Activated naive CD4-positive, alpha-beta T cell treated with anti-CD3 and anti-CD28 coated beads for 36 hours (primary cell): ENCODE measurements at regions not wholly inside any gene's neighbourhood (a gene's known extent, or its start where the extent isn't known, plus 50 kb on each side); places are given as distances from the start of the nearest gene placed in this dataset.

ENCODE experiments used
- CTCF ChIA-PET: fragments of 350-600 bp; sonication (Branson Sonifier 250); formaldehyde crosslinking; loops from one replicate; lab custom pipeline; 2021; ENCODE audit warnings: antibody characterized with exemption; lab: Charles Lee
- DNase-seq: peaks from one replicate; pipeline ENCODE4 v3.0.0-alpha.2; 2020
- H3K27ac Mint-ChIP-seq: one replicate; pipeline ENCODE4 v1.8.0; 2021; ENCODE audit warnings: mild to moderate bottlenecking, mixed read lengths
- H3K27me3 Mint-ChIP-seq: one replicate; pipeline ENCODE4 v1.8.0; 2021; ENCODE audit warnings: low read depth, mixed read lengths
- H3K36me3 Mint-ChIP-seq: one replicate; pipeline ENCODE4 v1.8.0; 2021; ENCODE audit warnings: low read depth, mixed read lengths
- H3K4me1 Mint-ChIP-seq: one replicate; pipeline ENCODE4 v1.8.0; 2021; ENCODE audit warnings: low read depth, mixed read lengths
- H3K4me3 Mint-ChIP-seq: one replicate; pipeline ENCODE4 v1.8.0; 2021; ENCODE audit warnings: mild to moderate bottlenecking, moderate library complexity, mixed read lengths
- H3K9me3 Mint-ChIP-seq: one replicate; pipeline ENCODE4 v1.8.0; 2021; ENCODE audit warnings: mixed read lengths
- intact Hi-C: fragments of 100-400 bp; cut with micrococcal nuclease; formaldehyde crosslinking; loops from one replicate; pipeline ENCODE4 v1.15.1; 2023

GRCh38 chr15:39191871-39192291 is 389.0 kb upstream of the THBS1 start:
- no peaks in the 10 kb centered on the region for H3K4me1 Mint-ChIP-seq
- H3K4me3 Mint-ChIP-seq, result no peak overlapping the region
- H3K27ac Mint-ChIP-seq, result no peak overlapping the region
- intact Hi-C loops, result no loop called here
- H3K9me3 Mint-ChIP-seq, result no peaks in the 10 kb centered on the region
- CTCF ChIA-PET, result interaction anchor here (0.7 kb wide), 1 partner anchor 390 kb away, joined by 3 read pairs; no protein-coding TSS in a partner anchor
- no peak for DNase-seq
- H3K36me3 Mint-ChIP-seq, result no peaks in the 10 kb centered on the region
- H3K27me3 Mint-ChIP-seq, result peaks cover 2% of the 10 kb centered on the region

- no peak overlapping the region for H3K27ac Mint-ChIP-seq
- no peak for DNase-seq
- intact Hi-C loops, result no loop called here
- peaks cover 2% of the 10 kb centered on the region for H3K27me3 Mint-ChIP-seq
- no peaks in the 10 kb centered on the region for H3K4me1 Mint-ChIP-seq
- CTCF ChIA-PET, result interaction anchor here (0.7 kb wide), 1 partner anchor 389 kb away, joined by 3 read pairs; no protein-coding TSS in a partner anchor
- no peaks in the 10 kb centered on the region for H3K36me3 Mint-ChIP-seq
- H3K4me3 Mint-ChIP-seq, result no peak overlapping the region
- H3K9me3 Mint-ChIP-seq, result no peaks in the 10 kb centered on the region
Measured at GRCh38 chr15:39192351-39192750, 388.5 kb upstream of the THBS1 start.

- CTCF ChIA-PET, result no interaction called here
- Mint-ChIP-seq H3K36me3 (no peaks in the 10 kb centered on the region), H3K4me3 (no peak overlapping the region), H3K4me1 (no peaks in the 10 kb centered on the region), H3K9me3 (no peaks in the 10 kb centered on the region), H3K27me3 (peaks cover 2% of the 10 kb centered on the region), H3K27ac (no peak overlapping the region)
- no peak for DNase-seq
- intact Hi-C loops, result no loop called here
Measured at GRCh38 chr15:39192979-39193560, 387.8 kb upstream of the THBS1 start.

- Mint-ChIP-seq H3K36me3 (no peaks in the 10 kb centered on the region), H3K27ac (no peak overlapping the region), H3K4me3 (no peak overlapping the region), H3K9me3 (no peaks in the 10 kb centered on the region), H3K27me3 (peaks cover 2% of the 10 kb centered on the region), H3K4me1 (no peaks in the 10 kb centered on the region)
- no peak for DNase-seq
- CTCF ChIA-PET, result no interaction called here
- intact Hi-C loops, result no loop called here
Measured at GRCh38 chr15:39193611-39194010, 387.3 kb upstream of the THBS1 start.

GRCh38 chr15:39194106-39194830 is 386.6 kb upstream of the THBS1 start:
- no peaks in the 10 kb centered on the region for H3K4me1 Mint-ChIP-seq
- intact Hi-C loops, result no loop called here
- no peak overlapping the region for H3K27ac Mint-ChIP-seq
- CTCF ChIA-PET, result no interaction called here
- H3K27me3 Mint-ChIP-seq, result peaks cover 2% of the 10 kb centered on the region
- DNase-seq, result no peak
- no peaks in the 10 kb centered on the region for H3K9me3 Mint-ChIP-seq
- no peaks in the 10 kb centered on the region for H3K36me3 Mint-ChIP-seq
- H3K4me3 Mint-ChIP-seq, result no peak overlapping the region

- Mint-ChIP-seq H3K4me1 (no peaks in the 10 kb centered on the region), H3K36me3 (no peaks in the 10 kb centered on the region), H3K27me3 (peaks cover 2% of the 10 kb centered on the region), H3K27ac (no peak overlapping the region), H3K4me3 (no peak overlapping the region), H3K9me3 (no peaks in the 10 kb centered on the region)
- no peak for DNase-seq
- intact Hi-C loops, result no loop called here
- CTCF ChIA-PET, result no interaction called here
Measured at GRCh38 chr15:39195961-39196486, 384.9 kb upstream of the THBS1 start.

GRCh38 chr15:39198044-39199000 is 382.6 kb upstream of the THBS1 start:
- no peaks in the 10 kb centered on the region for H3K9me3 Mint-ChIP-seq
- intact Hi-C loops, result no loop called here
- no peak overlapping the region for H3K27ac Mint-ChIP-seq
- DNase-seq, result no peak
- CTCF ChIA-PET, result interaction anchor here (0.6 kb wide), 1 partner anchor 21 kb away, joined by 3 read pairs; no protein-coding TSS in a partner anchor
- H3K4me3 Mint-ChIP-seq, result no peak overlapping the region
- H3K4me1 Mint-ChIP-seq, result no peaks in the 10 kb centered on the region
- no peaks in the 10 kb centered on the region for H3K36me3 Mint-ChIP-seq
- peaks cover 3% of the 10 kb centered on the region for H3K27me3 Mint-ChIP-seq

GRCh38 chr15:39199076-39199475 is 381.8 kb upstream of the THBS1 start:
- Mint-ChIP-seq H3K4me3 (no peak overlapping the region), H3K9me3 (no peaks in the 10 kb centered on the region), H3K27me3 (peaks cover 3% of the 10 kb centered on the region), H3K36me3 (no peaks in the 10 kb centered on the region), H3K4me1 (no peaks in the 10 kb centered on the region), H3K27ac (no peak overlapping the region)
- intact Hi-C loops, result no loop called here
- no peak for DNase-seq
- CTCF ChIA-PET, result no interaction called here

GRCh38 chr15:39200586-39200985 is 380.3 kb upstream of the THBS1 start:
- Mint-ChIP-seq H3K4me1 (no peaks in the 10 kb centered on the region), H3K36me3 (no peaks in the 10 kb centered on the region), H3K9me3 (no peaks in the 10 kb centered on the region), H3K4me3 (no peak overlapping the region), H3K27ac (no peak overlapping the region), H3K27me3 (peaks cover 7% of the 10 kb centered on the region)
- CTCF ChIA-PET, result no interaction called here
- intact Hi-C loops, result no loop called here
- DNase-seq, result no peak

GRCh38 chr15:39202641-39203040 is 378.2 kb upstream of the THBS1 start:
- peaks cover 7% of the 10 kb centered on the region for H3K27me3 Mint-ChIP-seq
- DNase-seq, result no peak
- CTCF ChIA-PET, result interaction anchor here (0.7 kb wide), 1 partner anchor 116 kb away, joined by 3 read pairs; no protein-coding TSS in a partner anchor
- H3K4me3 Mint-ChIP-seq, result no peak overlapping the region
- no peak overlapping the region for H3K27ac Mint-ChIP-seq
- H3K9me3 Mint-ChIP-seq, result no peaks in the 10 kb centered on the region
- no peaks in the 10 kb centered on the region for H3K4me1 Mint-ChIP-seq
- H3K36me3 Mint-ChIP-seq, result no peaks in the 10 kb centered on the region
- intact Hi-C loops, result no loop called here

GRCh38 chr15:39204031-39204430 is 376.8 kb upstream of the THBS1 start:
- no peak overlapping the region for H3K4me3 Mint-ChIP-seq
- intact Hi-C loops, result no loop called here
- no peaks in the 10 kb centered on the region for H3K36me3 Mint-ChIP-seq
- DNase-seq, result no peak
- H3K27ac Mint-ChIP-seq, result no peak overlapping the region
- H3K27me3 Mint-ChIP-seq, result peaks cover 7% of the 10 kb centered on the region
- CTCF ChIA-PET, result no interaction called here
- no peaks in the 10 kb centered on the region for H3K4me1 Mint-ChIP-seq
- H3K9me3 Mint-ChIP-seq, result no peaks in the 10 kb centered on the region

- Mint-ChIP-seq H3K27ac (no peak overlapping the region), H3K4me1 (no peaks in the 10 kb centered on the region), H3K9me3 (no peaks in the 10 kb centered on the region), H3K4me3 (no peak overlapping the region), H3K36me3 (no peaks in the 10 kb centered on the region), H3K27me3 (peaks cover 7% of the 10 kb centered on the region)
- DNase-seq, result no peak
- CTCF ChIA-PET, result interaction anchor here (0.6 kb wide), 1 partner anchor 375 kb away, joined by 3 read pairs; no protein-coding TSS in a partner anchor
- intact Hi-C loops, result no loop called here
Measured at GRCh38 chr15:39205081-39205480, 375.8 kb upstream of the THBS1 start.
